ENCODE measurements at regions not wholly inside any gene's neighbourhood (a gene's known extent, or its start where the extent isn't known, plus 50 kb on each side); places are given as distances from the start of the nearest gene placed in this dataset.
A peak's percentile ranks its signal among the peaks of the same experiment; 100 is the strongest.
"Not testable (repeated sequence)": the region's sequence is repeated elsewhere in the genome, so short reads cannot be mapped to it uniquely, and the experiment has no call there.

DNA sequence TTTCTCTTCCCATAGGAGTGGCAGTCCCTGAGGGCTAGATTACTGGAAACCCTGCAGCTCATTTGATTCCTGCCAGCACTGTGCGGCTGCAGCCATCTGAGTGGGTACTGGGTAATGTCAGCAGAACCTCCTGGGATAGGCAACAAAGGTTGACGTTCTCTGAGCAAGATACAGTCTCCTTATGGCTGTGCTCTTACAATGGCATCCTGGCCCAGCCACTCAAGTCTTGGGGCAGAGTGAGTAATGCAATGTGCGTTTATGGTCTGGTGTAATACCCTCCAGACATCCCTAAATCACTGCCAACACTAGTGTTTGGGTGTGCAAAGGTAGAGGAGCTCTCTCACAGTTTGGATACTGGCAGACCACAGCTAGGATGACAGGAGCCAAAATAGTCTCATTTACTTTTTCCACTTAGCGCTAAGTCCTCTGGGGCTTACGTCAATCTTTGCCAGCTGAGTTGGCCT, 775.8 kb downstream of the ZNF385D start:
- Histone ChIP-seq H3K36me3 (no peaks in the 10 kb centered on the region), H3K27me3 (no peaks in the 10 kb centered on the region), H3K4me3 (no peak overlapping the region), H3K27ac (no peak overlapping the region), H3K4me1 (peaks cover 0 to 18% (median 8%) of the 10 kb centered on the region in 4 donors), H3K9me3 (no peaks in the 10 kb centered on the region)
- DNase-seq, result peak in 1 of 2 donors; percentile 20
- intact Hi-C loops (cut with DNase I; ENCODE audit: low total_unique reads), result no loop called here
- TF ChIP-seq, protein P1, sequence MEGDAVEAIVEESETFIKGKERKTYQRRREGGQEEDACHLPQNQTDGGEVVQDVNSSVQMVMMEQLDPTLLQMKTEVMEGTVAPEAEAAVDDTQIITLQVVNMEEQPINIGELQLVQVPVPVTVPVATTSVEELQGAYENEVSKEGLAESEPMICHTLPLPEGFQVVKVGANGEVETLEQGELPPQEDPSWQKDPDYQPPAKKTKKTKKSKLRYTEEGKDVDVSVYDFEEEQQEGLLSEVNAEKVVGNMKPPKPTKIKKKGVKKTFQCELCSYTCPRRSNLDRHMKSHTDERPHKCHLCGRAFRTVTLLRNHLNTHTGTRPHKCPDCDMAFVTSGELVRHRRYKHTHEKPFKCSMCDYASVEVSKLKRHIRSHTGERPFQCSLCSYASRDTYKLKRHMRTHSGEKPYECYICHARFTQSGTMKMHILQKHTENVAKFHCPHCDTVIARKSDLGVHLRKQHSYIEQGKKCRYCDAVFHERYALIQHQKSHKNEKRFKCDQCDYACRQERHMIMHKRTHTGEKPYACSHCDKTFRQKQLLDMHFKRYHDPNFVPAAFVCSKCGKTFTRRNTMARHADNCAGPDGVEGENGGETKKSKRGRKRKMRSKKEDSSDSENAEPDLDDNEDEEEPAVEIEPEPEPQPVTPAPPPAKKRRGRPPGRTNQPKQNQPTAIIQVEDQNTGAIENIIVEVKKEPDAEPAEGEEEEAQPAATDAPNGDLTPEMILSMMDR (IDR thresholded peaks at IDR 0.05), result no peak

DNA sequence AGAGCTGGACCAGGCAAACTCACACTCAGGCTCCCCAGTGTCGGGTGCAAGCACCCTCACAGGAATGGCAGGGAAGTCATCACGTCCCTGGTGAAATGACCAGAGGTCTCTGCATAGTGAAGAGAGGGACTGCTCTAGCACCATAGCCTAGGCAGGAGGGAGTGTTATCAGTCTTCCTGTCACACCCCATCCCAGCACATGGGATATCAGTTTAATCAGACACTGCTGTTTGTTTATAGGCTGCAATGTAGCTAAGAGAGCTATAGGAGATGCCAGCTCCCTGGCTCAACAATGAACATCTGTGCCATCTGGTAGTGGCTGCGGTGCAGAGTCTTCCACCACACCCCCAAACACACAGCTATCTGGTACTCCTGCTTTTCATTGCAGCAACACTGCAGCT, 776.6 kb downstream of the ZNF385D start:
- intact Hi-C loops (cut with DNase I; ENCODE audit: low total_unique reads), result no loop called here
- TF ChIP-seq, protein P1 (IDR thresholded peaks at IDR 0.05), result no peak
- no peak for DNase-seq
- Histone ChIP-seq H3K27ac (no peak overlapping the region), H3K4me3 (no peak overlapping the region), H3K27me3 (no peaks in the 10 kb centered on the region), H3K9me3 (no peaks in the 10 kb centered on the region), H3K4me1 (peaks cover 0 to 18% (median 8%) of the 10 kb centered on the region in 4 donors), H3K36me3 (no peaks in the 10 kb centered on the region)

DNA sequence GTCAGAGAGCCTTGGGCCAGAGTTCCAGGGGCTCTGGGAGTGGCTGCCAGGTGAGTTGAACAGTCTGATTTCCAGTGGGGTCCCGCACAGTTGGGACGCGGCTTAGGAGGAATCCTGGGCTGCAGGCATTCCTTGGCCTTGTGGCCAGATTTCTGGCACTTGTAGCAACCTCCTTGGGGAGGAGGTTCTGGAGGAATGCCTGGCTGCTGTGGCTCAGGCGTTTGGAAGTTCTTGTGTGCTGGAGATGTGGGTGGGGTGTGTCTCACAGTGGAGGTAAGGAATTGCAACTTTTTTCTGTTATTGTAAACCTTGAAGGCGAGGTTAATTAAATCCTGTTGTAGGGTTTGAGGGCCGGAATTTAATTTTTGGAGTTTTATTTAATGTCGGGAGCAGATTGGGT, 780.2 kb downstream of the ZNF385D start:
- H3K27ac ChIP-seq; DNase-seq; H3K36me3 ChIP-seq; H3K9me3 ChIP-seq; intact Hi-C loops (cut with DNase I; ENCODE audit: low total_unique reads); H3K4me3 ChIP-seq; H3K27me3 ChIP-seq: not testable (repeated sequence)
- peaks cover 0 to 14% (median 8%) of the 10 kb centered on the region in 4 donors for H3K4me1 ChIP-seq

DNA sequence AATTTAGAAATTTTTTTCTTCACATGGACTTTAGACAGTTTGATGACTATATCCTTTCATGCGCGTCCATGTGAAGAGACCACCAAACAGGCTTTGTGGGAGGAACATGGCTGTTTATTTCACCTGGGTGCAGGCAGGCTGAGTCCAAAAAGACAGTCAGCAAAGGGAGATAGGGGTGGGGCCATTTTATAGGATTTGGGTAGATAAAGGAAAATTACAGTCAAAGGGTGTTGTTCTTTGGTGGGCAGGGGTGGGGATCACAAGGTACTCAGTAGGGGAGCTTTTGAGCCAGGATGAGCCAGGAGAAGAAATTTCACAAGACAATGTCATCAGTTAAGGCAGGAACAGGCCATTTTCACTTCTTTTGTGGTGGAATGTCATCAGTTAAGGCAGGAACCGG, 781.5 kb upstream of the SGO1 start:
- H3K36me3 ChIP-seq; H3K27me3 ChIP-seq; H3K4me1 ChIP-seq; intact Hi-C loops (cut with DNase I; ENCODE audit: low total_unique reads); H3K27ac ChIP-seq; H3K9me3 ChIP-seq; DNase-seq; H3K4me3 ChIP-seq: not testable (repeated sequence)

GRCh38 chr3:20958161-20958560, 772.2 kb upstream of the SGO1 start:
- intact Hi-C loops (cut with DNase I; ENCODE audit: low total_unique reads), result no loop called here
- TF ChIP-seq, protein P1 (IDR thresholded peaks at IDR 0.05), result no peak
- no peaks in the 10 kb centered on the region for H3K4me1 ChIP-seq
- H3K9me3 ChIP-seq, result no peaks in the 10 kb centered on the region
- no peak overlapping the region for H3K27ac ChIP-seq
- no peak overlapping the region for H3K4me3 ChIP-seq
- H3K36me3 ChIP-seq, result no peaks in the 10 kb centered on the region
- H3K27me3 ChIP-seq, result no peaks in the 10 kb centered on the region
- no peak for DNase-seq

DNA sequence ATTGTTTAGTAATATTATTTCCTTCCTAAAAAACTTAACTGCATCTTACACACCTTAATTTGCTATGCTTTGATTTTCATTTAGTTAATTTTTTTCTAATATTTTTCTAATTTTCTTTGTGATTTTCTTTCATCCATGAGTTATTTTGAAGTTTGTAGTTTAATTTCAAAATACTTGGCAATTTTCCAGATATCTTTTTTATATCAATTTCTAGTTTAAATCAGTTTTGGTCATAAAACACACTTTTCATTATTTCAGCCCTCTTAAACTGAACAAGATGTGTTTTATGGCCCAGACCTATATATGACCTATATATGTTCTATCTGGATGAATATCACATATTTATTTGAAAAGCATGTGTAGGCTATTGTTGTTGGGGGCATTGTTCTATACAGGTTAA, 759.9 kb upstream of the SGO1 start:
- no peaks in the 10 kb centered on the region for H3K27me3 ChIP-seq
- no peak for DNase-seq
- no peaks in the 10 kb centered on the region for H3K4me1 ChIP-seq
- no peaks in the 10 kb centered on the region for H3K9me3 ChIP-seq
- TF ChIP-seq, protein P1 (IDR thresholded peaks at IDR 0.05), result no peak
- H3K36me3 ChIP-seq, result no peaks in the 10 kb centered on the region
- intact Hi-C loops (cut with DNase I; ENCODE audit: low total_unique reads), result no loop called here
- H3K27ac ChIP-seq, result no peak overlapping the region
- H3K4me3 ChIP-seq, result no peak overlapping the region

- no peaks in the 10 kb centered on the region for H3K27me3 ChIP-seq
- no peak overlapping the region for H3K27ac ChIP-seq
- TF ChIP-seq, protein P1 (IDR thresholded peaks at IDR 0.05), result no peak
- no peak overlapping the region for H3K4me3 ChIP-seq
- intact Hi-C loops (cut with DNase I; ENCODE audit: low total_unique reads), result no loop called here
- no peaks in the 10 kb centered on the region for H3K36me3 ChIP-seq
- H3K9me3 ChIP-seq, result no peaks in the 10 kb centered on the region
- no peak for DNase-seq
- H3K4me1 ChIP-seq, result no peaks in the 10 kb centered on the region
These were observed 749.8 kb upstream of the SGO1 start for GRCh38 chr3:20935791-20936190.

All from tibial artery (tissue), 4 donors.